Testis (tissue), 2 donors: ENCODE measurements at regions not wholly inside any gene's neighbourhood (a gene's known extent, or its start where the extent isn't known, plus 50 kb on each side); places are given as distances from the start of the nearest gene placed in this dataset.

Source experiments
- DNase-seq: peaks from one replicate; pipeline ENCODE4 v3.0.0-alpha.2; 2019
- H3K27ac ChIP-seq, 2 donors: fragments of 200-600 bp; sonication (generic); one replicate each; pipeline ENCODE4 v1.5.1; 2019
- H3K27me3 ChIP-seq: fragments of 200-600 bp; sonication (generic); one replicate; pipeline ENCODE4 v1.5.1; 2019
- H3K36me3 ChIP-seq: fragments of 200-600 bp; sonication (generic); one replicate; pipeline ENCODE4 v1.5.1; 2017; ENCODE audit warnings: low read depth; ENCODE audit errors: missing control alignments
- H3K4me1 ChIP-seq: fragments of 200-600 bp; sonication (generic); one replicate; pipeline ENCODE4 v1.5.1; 2019
- H3K4me3 ChIP-seq, 2 donors: fragments of 200-600 bp; sonication (generic); one replicate each; pipeline ENCODE4 v1.5.1; 2017 to 2019
- H3K9me3 ChIP-seq: fragments of 200-600 bp; sonication (generic); one replicate; pipeline ENCODE4 v1.5.1; 2017
- CTCF ChIP-seq, 3 experiments: fragments of 450-650 bp in 2 of 3; fragments of 200-600 bp in 1 of 3; sonication (generic) in 1 of 3; IDR thresholded peaks; one replicate each; pipeline ENCODE4 v1.5.1; 2016 to 2019; ENCODE audit warnings: antibody characterized with exemption in 3 of 3, mild to moderate bottlenecking in 2 of 3, moderate library complexity in 1 of 3
- POLR2A ChIP-seq: fragments of 450-650 bp; IDR thresholded peaks from one replicate; pipeline ENCODE4 v1.6.1; 2017; ENCODE audit warnings: antibody characterized with exemption, mild to moderate bottlenecking, moderate library complexity
- WGBS, 2 donors: methylation state at CpG; one replicate each; pipeline ENCODE4 v1.1.5; 2018; 5-methylcytosine and 5-hydroxymethylcytosine counted together
- intact Hi-C: fragments of 100-400 bp; cut with DNase I; formaldehyde crosslinking; loops from one replicate; pipeline ENCODE4 v1.15.1; 2023; ENCODE audit warnings: low total_unique reads

GRCh38 chr13:72113076-72113475 lies 246.1 kb upstream of the DACH1 start:
- no peaks in the 10 kb centered on the region for H3K4me1 ChIP-seq
- no peaks in the 10 kb centered on the region for H3K9me3 ChIP-seq
- TF ChIP-seq POLR2A: no peak
- no peaks in the 10 kb centered on the region for H3K36me3 ChIP-seq
- H3K27me3 ChIP-seq: no peaks in the 10 kb centered on the region
- intact Hi-C loops: no loop called here
- no peak overlapping the region for H3K4me3 ChIP-seq
- no peak for DNase-seq
- 84 to 90% methylated on average over 1 of the region's 1 CpG for WGBS, 2 donors
- no peak overlapping the region for H3K27ac ChIP-seq

- intact Hi-C loops: no loop called here
- Histone ChIP-seq H3K36me3 (no peaks in the 10 kb centered on the region), H3K4me1 (no peaks in the 10 kb centered on the region), H3K27ac (no peak overlapping the region), H3K4me3 (no peak overlapping the region), H3K27me3 (no peaks in the 10 kb centered on the region), H3K9me3 (no peaks in the 10 kb centered on the region)
- DNase-seq: no peak
- 77 to 92% methylated on average over 2 of the region's 2 CpGs for WGBS, 2 donors
- TF ChIP-seq POLR2A (no peak), CTCF (IDR thresholded peaks at IDR 0.05) (no peak)
Observed at GRCh38 chr13:72112216-72112615, 245.2 kb upstream of the DACH1 start.

GRCh38 chr13:72109863-72110262 lies 242.9 kb upstream of the DACH1 start:
- intact Hi-C loops: no loop called here
- Histone ChIP-seq H3K36me3 (no peaks in the 10 kb centered on the region), H3K27me3 (no peaks in the 10 kb centered on the region), H3K27ac (no peak overlapping the region), H3K4me3 (no peak overlapping the region), H3K4me1 (no peaks in the 10 kb centered on the region), H3K9me3 (no peaks in the 10 kb centered on the region)
- DNase-seq: no peak
- TF ChIP-seq CTCF (IDR thresholded peaks at IDR 0.05) (no peak), POLR2A (no peak)
- 85 to 90% methylated on average over 4 of the region's 4 CpGs for WGBS, 2 donors

- no peak overlapping the region for H3K4me3 ChIP-seq
- H3K27ac ChIP-seq: no peak overlapping the region
- H3K36me3 ChIP-seq: no peaks in the 10 kb centered on the region
- TF ChIP-seq CTCF (IDR thresholded peaks at IDR 0.05) (no peak), POLR2A (no peak)
- intact Hi-C loops: no loop called here
- no peaks in the 10 kb centered on the region for H3K4me1 ChIP-seq
- DNase-seq: no peak
- H3K9me3 ChIP-seq: no peaks in the 10 kb centered on the region
- no peaks in the 10 kb centered on the region for H3K27me3 ChIP-seq
- 79 to 95% methylated on average over 1 of the region's 1 CpG for WGBS, 2 donors
Observed at GRCh38 chr13:72104656-72105180, 237.7 kb upstream of the DACH1 start.

- TF ChIP-seq CTCF (IDR thresholded peaks at IDR 0.05): no peak
- H3K27ac ChIP-seq: no peak overlapping the region
- H3K27me3 ChIP-seq: no peaks in the 10 kb centered on the region
- no peak overlapping the region for H3K4me3 ChIP-seq
- intact Hi-C loops: no loop called here
- H3K4me1 ChIP-seq: no peaks in the 10 kb centered on the region
- no peaks in the 10 kb centered on the region for H3K36me3 ChIP-seq
- DNase-seq: no peak
- no peaks in the 10 kb centered on the region for H3K9me3 ChIP-seq
- WGBS, 2 donors: 59 to 79% methylated on average over 3 of the region's 3 CpGs
Observed at GRCh38 chr13:72101768-72102400, 234.9 kb upstream of the DACH1 start.
